Calu3 (cell line): ENCODE measurements at regions not wholly inside any gene's neighbourhood (a gene's known extent, or its start where the extent isn't known, plus 50 kb on each side); places are given as distances from the start of the nearest gene placed in this dataset.
"Not testable (repeated sequence)": the region's sequence is repeated elsewhere in the genome, so short reads cannot be mapped to it uniquely, and the experiment has no call there.

Experiments
- BruUV-seq: library from RNA; stranded (reverse); fragments of 400-500 nt; replicated peaks from 2 replicates; lab custom pipeline; 2021; lab: Mats Ljungman, UMichigan
- CTCF ChIA-PET: fragments of 300-600 bp; sonication (Branson Sonifier 250); formaldehyde crosslinking; loops from one replicate; lab custom pipeline; 2022; ENCODE audit warnings: antibody characterized with exemption; lab: Charles Lee
- DNase-seq: peaks from one replicate; pipeline ENCODE4 v3.0.0; 2022
- H3K27ac Mint-ChIP-seq: one replicate; pipeline ENCODE4 v1.8.0; 2022; ENCODE audit warnings: mixed read lengths; ENCODE audit not compliant: unreplicated experiment
- H3K27me3 Mint-ChIP-seq: one replicate; pipeline ENCODE4 v1.8.0; 2022; ENCODE audit warnings: mixed read lengths; ENCODE audit not compliant: unreplicated experiment
- H3K36me3 Mint-ChIP-seq: one replicate; pipeline ENCODE4 v1.8.0; 2022; ENCODE audit warnings: mild to moderate bottlenecking, moderate library complexity, mixed read lengths; ENCODE audit not compliant: insufficient read depth, unreplicated experiment
- H3K4me1 Mint-ChIP-seq: one replicate; pipeline ENCODE4 v1.8.0; 2022; ENCODE audit warnings: mild to moderate bottlenecking, low read depth, mixed read lengths; ENCODE audit not compliant: unreplicated experiment
- H3K4me3 Mint-ChIP-seq: one replicate; pipeline ENCODE4 v1.8.0; 2022; ENCODE audit warnings: mild to moderate bottlenecking, low read depth, moderate library complexity, mixed read lengths; ENCODE audit not compliant: unreplicated experiment
- H3K9me3 Mint-ChIP-seq: one replicate; pipeline ENCODE4 v1.8.0; 2022; ENCODE audit warnings: low read depth, mixed read lengths; ENCODE audit not compliant: unreplicated experiment
- intact Hi-C: fragments of 100-400 bp; cut with micrococcal nuclease; formaldehyde crosslinking; loops from one replicate; pipeline ENCODE4 v1.10.0; 2022; ENCODE audit not compliant: unreplicated experiment
- TF ChIP-seq, protein P1 (sequence below): fragments of 200-600 bp; IDR thresholded peaks from one replicate; pipeline ENCODE4 v1.8.0; 2022; ENCODE audit warnings: antibody characterized with exemption; ENCODE audit not compliant: unreplicated experiment

GRCh38 chr6:28635547-28636158 lies 110.0 kb downstream of the GPX5 start:
- Mint-ChIP-seq H3K27ac (no peak overlapping the region), H3K27me3 (peaks cover 37% of the 10 kb centered on the region)
- TF ChIP-seq, protein P1, sequence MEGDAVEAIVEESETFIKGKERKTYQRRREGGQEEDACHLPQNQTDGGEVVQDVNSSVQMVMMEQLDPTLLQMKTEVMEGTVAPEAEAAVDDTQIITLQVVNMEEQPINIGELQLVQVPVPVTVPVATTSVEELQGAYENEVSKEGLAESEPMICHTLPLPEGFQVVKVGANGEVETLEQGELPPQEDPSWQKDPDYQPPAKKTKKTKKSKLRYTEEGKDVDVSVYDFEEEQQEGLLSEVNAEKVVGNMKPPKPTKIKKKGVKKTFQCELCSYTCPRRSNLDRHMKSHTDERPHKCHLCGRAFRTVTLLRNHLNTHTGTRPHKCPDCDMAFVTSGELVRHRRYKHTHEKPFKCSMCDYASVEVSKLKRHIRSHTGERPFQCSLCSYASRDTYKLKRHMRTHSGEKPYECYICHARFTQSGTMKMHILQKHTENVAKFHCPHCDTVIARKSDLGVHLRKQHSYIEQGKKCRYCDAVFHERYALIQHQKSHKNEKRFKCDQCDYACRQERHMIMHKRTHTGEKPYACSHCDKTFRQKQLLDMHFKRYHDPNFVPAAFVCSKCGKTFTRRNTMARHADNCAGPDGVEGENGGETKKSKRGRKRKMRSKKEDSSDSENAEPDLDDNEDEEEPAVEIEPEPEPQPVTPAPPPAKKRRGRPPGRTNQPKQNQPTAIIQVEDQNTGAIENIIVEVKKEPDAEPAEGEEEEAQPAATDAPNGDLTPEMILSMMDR = no peak

DNA sequence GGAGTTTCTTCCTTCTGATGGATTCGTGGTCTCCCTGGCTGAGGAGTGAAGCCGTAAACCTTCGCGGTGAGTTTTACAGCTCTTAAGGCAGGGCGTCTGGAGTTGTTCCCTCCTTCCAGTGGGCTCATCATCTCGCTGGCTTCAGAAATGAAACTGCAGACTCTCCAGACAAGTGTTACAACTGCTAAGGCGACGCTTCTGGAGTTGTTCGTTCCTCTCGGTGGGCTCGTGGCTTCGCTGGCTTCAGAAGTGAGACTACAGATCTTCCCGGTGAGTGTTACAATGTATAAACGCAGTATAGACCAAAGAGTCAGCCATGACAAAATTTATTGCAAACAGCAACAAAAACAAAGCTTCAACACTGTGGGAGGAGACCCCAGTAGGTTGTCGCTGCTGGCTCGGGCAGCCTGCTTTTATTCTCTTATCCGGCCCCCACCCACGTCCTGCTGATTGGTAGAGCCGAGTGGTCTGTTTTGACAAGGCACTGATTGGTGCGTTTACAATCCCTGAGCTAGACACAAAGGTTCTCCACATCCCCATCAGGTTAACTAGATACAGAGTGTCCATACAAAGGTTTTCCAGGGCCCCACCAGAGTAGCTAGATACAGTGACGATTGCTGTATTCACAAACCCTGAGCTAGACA lies 113.2 kb downstream of the GPX5 start:
- DNase-seq = no peak
- Mint-ChIP-seq H3K9me3 (no peaks in the 10 kb centered on the region), H3K36me3 (peaks cover 11% of the 10 kb centered on the region), H3K27ac (no peak overlapping the region), H3K27me3 (peaks cover 37% of the 10 kb centered on the region), H3K4me3 (no peak overlapping the region), H3K4me1 (peaks cover 14% of the 10 kb centered on the region)
- intact Hi-C loops = no loop called here
- TF ChIP-seq, protein P1 = no peak
- no TSS peak for BruUV-seq
- CTCF ChIA-PET = no interaction called here

More at GRCh38 chr6:28635547-28636158, 110.0 kb downstream of the GPX5 start:
- intact Hi-C loops = no loop called here
- peak overlapping the region; percentile 70 for H3K4me3 Mint-ChIP-seq
- BruUV-seq = no TSS peak
- peaks cover 5% of the 10 kb centered on the region for H3K36me3 Mint-ChIP-seq
- H3K4me1 Mint-ChIP-seq = peaks cover 14% of the 10 kb centered on the region
- no peak for DNase-seq
- CTCF ChIA-PET = no interaction called here
- H3K9me3 Mint-ChIP-seq = no peaks in the 10 kb centered on the region

DNA sequence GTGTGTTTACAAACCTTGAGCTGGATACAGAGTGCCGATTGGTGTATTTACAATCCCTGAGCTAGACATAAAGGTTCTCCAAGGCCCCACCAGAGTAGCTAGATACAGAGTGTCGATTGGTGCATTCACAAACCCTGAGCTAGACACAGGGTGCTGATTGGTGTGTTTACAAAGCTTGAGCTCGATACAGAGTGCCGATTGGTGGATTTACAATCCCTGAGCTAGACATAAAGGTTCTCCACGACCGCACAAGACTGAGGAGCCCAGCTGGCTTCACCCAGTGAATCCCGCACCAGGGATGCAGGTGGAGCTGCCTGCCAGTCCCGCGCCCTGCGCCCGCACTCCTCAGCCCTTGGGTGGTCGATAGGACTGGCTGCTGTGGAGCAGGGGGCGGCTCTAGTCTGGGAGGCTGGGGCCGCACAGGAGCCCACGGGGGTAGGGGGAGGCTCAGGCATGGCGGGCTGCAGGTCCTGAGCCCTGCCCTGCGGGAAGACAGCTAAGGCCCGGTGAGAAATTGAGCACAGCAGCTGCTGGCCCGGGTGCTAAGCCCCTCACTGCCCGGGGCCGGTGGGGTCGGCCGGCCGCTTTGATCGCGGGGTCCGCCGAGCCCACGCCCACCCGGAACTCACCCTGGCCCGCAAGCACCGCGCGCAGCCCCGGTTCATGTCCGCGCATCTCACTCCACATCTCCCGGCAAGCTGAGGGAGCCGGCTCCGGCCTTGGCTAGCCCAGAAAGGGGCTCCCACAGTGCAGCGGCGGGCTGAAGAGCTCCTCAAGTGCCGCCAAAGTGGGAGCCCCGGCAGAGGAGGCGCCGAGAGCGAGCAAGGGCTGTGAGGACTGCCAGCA lies 114.0 kb downstream of the GPX5 start:
- H3K27ac Mint-ChIP-seq, DNase-seq, BruUV-seq, H3K9me3 Mint-ChIP-seq, H3K4me3 Mint-ChIP-seq, intact Hi-C loops, CTCF ChIA-PET: not testable (repeated sequence)
- peaks cover 12% of the 10 kb centered on the region for H3K4me1 Mint-ChIP-seq
- peaks cover 31% of the 10 kb centered on the region for H3K27me3 Mint-ChIP-seq
- peaks cover 11% of the 10 kb centered on the region for H3K36me3 Mint-ChIP-seq

- H3K4me1 Mint-ChIP-seq = no peaks in the 10 kb centered on the region
Observed at GRCh38 chr6:28643017-28643740, 117.5 kb downstream of the GPX5 start.

More at GRCh38 chr6:28643017-28643740, 117.5 kb downstream of the GPX5 start:
- CTCF ChIA-PET = no interaction called here
- DNase-seq = peak; percentile 58
- H3K9me3 Mint-ChIP-seq = no peaks in the 10 kb centered on the region
- BruUV-seq = no TSS peak
- TF ChIP-seq, protein P1 = no peak
- H3K36me3 Mint-ChIP-seq = peaks cover 12% of the 10 kb centered on the region
- H3K27ac Mint-ChIP-seq = peak overlapping the region; percentile 43
- intact Hi-C loops = no loop called here
- H3K27me3 Mint-ChIP-seq = no peaks in the 10 kb centered on the region
- no peak overlapping the region for H3K4me3 Mint-ChIP-seq
